PC-9 (cell line): ENCODE measurements at regions not wholly inside any gene's neighbourhood (a gene's known extent, or its start where the extent isn't known, plus 50 kb on each side); places are given as distances from the start of the nearest gene placed in this dataset.

Experiments
- BruUV-seq: library from RNA; stranded (reverse); fragments of 400-500 nt; replicated peaks from 2 replicates; lab custom pipeline; 2021; lab: Mats Ljungman, UMichigan
- CTCF ChIA-PET: fragments of 300-600 bp; sonication (Branson Sonifier 250); formaldehyde crosslinking; loops from one replicate; lab custom pipeline; 2022; ENCODE audit warnings: antibody characterized with exemption; lab: Charles Lee
- POLR2A ChIA-PET: fragments of 300-600 bp; sonication (Branson Sonifier 250); formaldehyde crosslinking; loops from one replicate; lab custom pipeline; 2022; ENCODE audit warnings: antibody characterized with exemption; ENCODE audit not compliant: unreplicated experiment; lab: Charles Lee
- DNase-seq, 2 experiments: peaks; one replicate each; pipeline versions ENCODE4 v3.0.0 to v3.0.0-alpha.2; 2015 to 2022; ENCODE audit warnings: mixed read lengths in 1 of 2
- H2AFZ ChIP-seq: fragments of 200-600 bp; sonication (generic); 2 replicates; pipeline ENCODE4 v1.8.1; 2017; ENCODE audit warnings: antibody characterized with exemption
- H3F3A ChIP-seq: fragments of 200-600 bp; sonication (generic); 2 replicates; pipeline ENCODE4 v1.8.1; 2017; ENCODE audit warnings: antibody characterized with exemption, mild to moderate bottlenecking, low read depth; ENCODE audit not compliant: insufficient read depth
- H3K27ac ChIP-seq: fragments of 200-600 bp; sonication (generic); 2 replicates; pipeline ENCODE4 v1.6.1; 2016; ENCODE audit warnings: mixed run types
- H3K27me3 ChIP-seq: fragments of 200-600 bp; sonication (generic); 2 replicates; pipeline ENCODE4 v1.6.1; 2016; ENCODE audit warnings: low read depth, mixed run types; ENCODE audit not compliant: insufficient read depth
- H3K36me3 ChIP-seq: fragments of 200-600 bp; sonication (generic); 2 replicates; pipeline ENCODE4 v1.6.1; 2016; ENCODE audit warnings: low read depth, mixed run types
- H3K4me1 ChIP-seq: fragments of 200-600 bp; sonication (generic); replicated peaks from 2 replicates; pipeline ENCODE4 v1.6.1; 2016; ENCODE audit warnings: mixed run types; ENCODE audit not compliant: insufficient read depth
- H3K4me2 ChIP-seq: fragments of 200-600 bp; sonication (generic); 2 replicates; pipeline ENCODE4 v1.6.1; 2017; ENCODE audit warnings: mixed run types
- H3K4me3 ChIP-seq: fragments of 200-600 bp; sonication (generic); 2 replicates; pipeline ENCODE4 v1.6.1; 2016; ENCODE audit warnings: mixed run types
- H3K79me2 ChIP-seq: fragments of 200-600 bp; sonication (generic); 2 replicates; pipeline ENCODE4 v1.6.1; 2017; ENCODE audit warnings: low read depth, mixed run types
- H3K9me2 ChIP-seq: fragments of 200-600 bp; sonication (generic); 2 replicates; pipeline ENCODE4 v1.8.1; 2017; ENCODE audit warnings: mild to moderate bottlenecking; ENCODE audit not compliant: insufficient read depth
- H3K9me3 ChIP-seq: fragments of 200-600 bp; sonication (generic); 2 replicates; pipeline ENCODE4 v1.8.1; 2016; ENCODE audit warnings: low read depth; ENCODE audit not compliant: insufficient read depth
- H4K20me1 ChIP-seq: fragments of 200-600 bp; sonication (generic); 2 replicates; pipeline ENCODE4 v1.8.1; 2017; ENCODE audit not compliant: insufficient read depth
- EZH2 ChIP-seq: fragments of 200-600 bp; sonication (generic); IDR thresholded peaks from 2 replicates; pipeline ENCODE4 v1.8.0; 2017; ENCODE audit warnings: antibody characterized with exemption, low read depth
- intact Hi-C: fragments of 100-400 bp; cut with micrococcal nuclease; formaldehyde crosslinking; loops from one replicate; pipeline ENCODE4 v1.10.0; 2022; ENCODE audit not compliant: unreplicated experiment
- TF ChIP-seq, protein P1 (sequence below): fragments of 200-600 bp; sonication (generic); conservative IDR thresholded peaks from 2 replicates; pipeline ENCODE4 v1.6.1; 2017; ENCODE audit warnings: mixed run types, antibody characterized with exemption, mild to moderate bottlenecking, moderate library complexity

DNA sequence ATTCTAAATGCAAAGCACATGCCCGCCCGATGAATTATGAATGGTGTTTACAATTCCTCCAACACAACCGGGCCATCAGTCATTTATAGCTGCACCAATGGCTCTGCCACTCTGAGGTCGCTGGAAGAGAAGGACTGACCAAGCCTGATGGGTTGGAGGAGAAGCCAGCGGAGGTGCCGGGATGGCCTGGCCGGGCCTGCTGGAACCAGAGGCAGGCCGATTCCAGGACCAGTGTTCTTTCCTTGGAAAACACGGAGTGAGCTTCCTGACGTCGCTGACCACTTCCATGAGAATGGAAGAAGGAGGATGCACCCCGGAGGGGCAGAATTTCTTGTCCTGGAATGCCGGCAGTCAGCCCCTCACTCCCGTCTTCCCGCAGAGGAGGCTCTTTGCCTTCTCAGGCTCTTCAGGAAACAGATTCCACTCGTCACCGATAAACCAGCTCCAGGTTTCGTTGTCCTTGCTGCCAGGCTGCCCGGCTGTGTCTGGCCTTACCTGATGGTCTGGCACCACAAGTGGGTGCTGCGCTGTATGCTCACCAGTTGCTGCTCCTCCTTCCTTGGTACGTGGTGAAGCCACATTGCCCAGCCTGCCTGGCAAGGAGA, 358.5 kb upstream of the SFSWAP start:
- H3K27me3 ChIP-seq, result peaks cover 85% of the 10 kb centered on the region
- ChIA-PET POLR2A (no interaction called here), CTCF (no interaction called here)
- H3K27ac ChIP-seq, result no peak overlapping the region
- no peak overlapping the region for H3K4me2 ChIP-seq
- no peaks in the 10 kb centered on the region for H3K4me1 ChIP-seq
- H3K36me3 ChIP-seq, result no peaks in the 10 kb centered on the region
- H3K4me3 ChIP-seq, result no peak overlapping the region
- H3K79me2 ChIP-seq, result no peaks in the 10 kb centered on the region
- BruUV-seq, result no TSS peak
- intact Hi-C loops, result no loop called here
- no peak overlapping the region for H2AFZ ChIP-seq
- no peak for TF ChIP-seq EZH2
- H3K9me2 ChIP-seq, result no peaks in the 10 kb centered on the region
- no peaks in the 10 kb centered on the region for H3F3A ChIP-seq
- no peak for DNase-seq
- H3K9me3 ChIP-seq, result no peaks in the 10 kb centered on the region
- H4K20me1 ChIP-seq, result no peaks in the 10 kb centered on the region

DNA sequence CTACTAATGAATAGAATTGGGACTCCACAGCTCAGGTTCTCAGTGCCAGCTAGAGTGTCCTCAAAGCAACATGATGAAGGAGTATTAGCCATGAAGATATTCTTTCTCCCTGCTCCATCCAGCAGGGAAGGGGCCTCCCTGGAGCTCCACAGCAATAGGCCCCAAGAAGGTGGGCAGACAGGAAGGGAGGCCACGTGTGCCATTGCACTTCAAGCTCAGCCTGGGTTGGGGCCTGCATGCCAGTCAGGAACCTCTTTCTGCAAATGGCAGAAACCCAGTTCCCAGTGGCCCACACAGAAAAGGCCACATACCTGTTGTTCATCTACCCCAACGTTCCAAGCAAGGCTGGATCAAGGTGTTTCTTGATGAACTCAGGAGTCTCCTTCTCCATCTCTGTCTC, 357.5 kb upstream of the SFSWAP start:
- TF ChIP-seq EZH2, result no peak
- TF ChIP-seq, protein P1, sequence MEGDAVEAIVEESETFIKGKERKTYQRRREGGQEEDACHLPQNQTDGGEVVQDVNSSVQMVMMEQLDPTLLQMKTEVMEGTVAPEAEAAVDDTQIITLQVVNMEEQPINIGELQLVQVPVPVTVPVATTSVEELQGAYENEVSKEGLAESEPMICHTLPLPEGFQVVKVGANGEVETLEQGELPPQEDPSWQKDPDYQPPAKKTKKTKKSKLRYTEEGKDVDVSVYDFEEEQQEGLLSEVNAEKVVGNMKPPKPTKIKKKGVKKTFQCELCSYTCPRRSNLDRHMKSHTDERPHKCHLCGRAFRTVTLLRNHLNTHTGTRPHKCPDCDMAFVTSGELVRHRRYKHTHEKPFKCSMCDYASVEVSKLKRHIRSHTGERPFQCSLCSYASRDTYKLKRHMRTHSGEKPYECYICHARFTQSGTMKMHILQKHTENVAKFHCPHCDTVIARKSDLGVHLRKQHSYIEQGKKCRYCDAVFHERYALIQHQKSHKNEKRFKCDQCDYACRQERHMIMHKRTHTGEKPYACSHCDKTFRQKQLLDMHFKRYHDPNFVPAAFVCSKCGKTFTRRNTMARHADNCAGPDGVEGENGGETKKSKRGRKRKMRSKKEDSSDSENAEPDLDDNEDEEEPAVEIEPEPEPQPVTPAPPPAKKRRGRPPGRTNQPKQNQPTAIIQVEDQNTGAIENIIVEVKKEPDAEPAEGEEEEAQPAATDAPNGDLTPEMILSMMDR, result no peak
- intact Hi-C loops, result no loop called here
- POLR2A ChIA-PET, result no interaction called here

GRCh38 chr12:131353826-131354225, 357.1 kb upstream of the SFSWAP start:
- no peak overlapping the region for H2AFZ ChIP-seq
- no peak overlapping the region for H3K4me2 ChIP-seq
- H3K36me3 ChIP-seq, result no peaks in the 10 kb centered on the region
- no peaks in the 10 kb centered on the region for H4K20me1 ChIP-seq
- H3F3A ChIP-seq, result no peaks in the 10 kb centered on the region
- H3K9me3 ChIP-seq, result no peaks in the 10 kb centered on the region
- no peak for DNase-seq
- no peaks in the 10 kb centered on the region for H3K4me1 ChIP-seq
- no TSS peak for BruUV-seq
- H3K27me3 ChIP-seq, result peaks cover 78% of the 10 kb centered on the region
- intact Hi-C loops, result no loop called here
- CTCF ChIA-PET, result no interaction called here
- H3K4me3 ChIP-seq, result no peak overlapping the region
- TF ChIP-seq, protein P1, result no peak
- TF ChIP-seq EZH2, result no peak
- no peaks in the 10 kb centered on the region for H3K9me2 ChIP-seq
- POLR2A ChIA-PET, result no interaction called here
- H3K79me2 ChIP-seq, result no peaks in the 10 kb centered on the region
- H3K27ac ChIP-seq, result no peak overlapping the region

More for the DNA sequence above, 357.5 kb upstream of the SFSWAP start:
- DNase-seq, result no peak
- Histone ChIP-seq H3K4me3 (no peak overlapping the region), H3K79me2 (no peaks in the 10 kb centered on the region), H3K27me3 (peaks cover 82% of the 10 kb centered on the region), H3K27ac (no peak overlapping the region), H3K9me2 (no peaks in the 10 kb centered on the region), H3K36me3 (no peaks in the 10 kb centered on the region), H3K4me2 (no peak overlapping the region), H2AFZ (no peak overlapping the region), H3K9me3 (no peaks in the 10 kb centered on the region), H3F3A (no peaks in the 10 kb centered on the region), H3K4me1 (no peaks in the 10 kb centered on the region), H4K20me1 (no peaks in the 10 kb centered on the region)
- BruUV-seq, result no TSS peak
- CTCF ChIA-PET, result no interaction called here
